GM23248 (cell line): ENCODE measurements at regions not wholly inside any gene's neighbourhood (a gene's known extent, or its start where the extent isn't known, plus 50 kb on each side); places are given as distances from the start of the nearest gene placed in this dataset.

ENCODE experiments used
- EZH2 ChIP-seq: fragments of 200-600 bp; sonication (generic); IDR thresholded peaks from 2 replicates; pipeline ENCODE4 v1.6.1; 2018; ENCODE audit warnings: antibody characterized with exemption, mild to moderate bottlenecking; ENCODE audit not compliant: insufficient read depth, poor library complexity, severe bottlenecking
- EZH2phosphoT487 ChIP-seq: fragments of 200-600 bp; sonication (generic); IDR thresholded peaks from 2 replicates; pipeline ENCODE4 v1.6.1; 2018; ENCODE audit warnings: antibody characterized with exemption, moderate library complexity, mild to moderate bottlenecking, low read depth; ENCODE audit not compliant: insufficient read depth

- TF ChIP-seq EZH2 (no peak), EZH2phosphoT487 (no peak)
These were observed 120.6 kb upstream of the MYCN start for GRCh38 chr2:15819562-15820256.
